Thyroid gland (tissue), 4 donors: ENCODE measurements at regions not wholly inside any gene's neighbourhood (a gene's known extent, or its start where the extent isn't known, plus 50 kb on each side); places are given as distances from the start of the nearest gene placed in this dataset.

Source experiments
- DNase-seq, 2 donors: peaks; one replicate each; pipeline ENCODE4 v3.0.0-alpha.2; 2019
- H3K27ac ChIP-seq, 3 donors: fragments of 200-600 bp; sonication (generic); 1 replicate in 2 of 3; 2 replicates in 1 of 3; pipeline ENCODE4 v1.5.1; 2016 to 2019; ENCODE audit warnings: mild to moderate bottlenecking in 1 of 3, moderate library complexity in 1 of 3
- H3K27me3 ChIP-seq: fragments of 200-600 bp; sonication (generic); one replicate; pipeline ENCODE4 v1.5.1; 2019
- H3K36me3 ChIP-seq, 2 donors: fragments of 200-600 bp; sonication (generic); one replicate each; pipeline ENCODE4 v1.5.1; 2016 to 2019
- H3K4me1 ChIP-seq, 2 donors: fragments of 200-600 bp; sonication (generic); one replicate each; pipeline ENCODE4 v1.5.1; 2017 to 2019
- H3K4me3 ChIP-seq, 3 donors: fragments of 200-600 bp; sonication (generic); replicated peaks in 1 of 3; 1 replicate in 2 of 3; 2 replicates in 1 of 3; pipeline ENCODE4 v1.5.1; 2016; ENCODE audit warnings: mild to moderate bottlenecking in 1 of 3
- H3K9me3 ChIP-seq: fragments of 200-600 bp; sonication (generic); one replicate; pipeline ENCODE4 v1.5.1; 2017
- CTCF ChIP-seq, 6 experiments: fragments of 200-600 bp in 3 of 6; fragments of 450-650 bp in 3 of 6; sonication (generic) in 3 of 6; IDR thresholded peaks; one replicate each; pipeline ENCODE4 v1.5.1; 2016 to 2019; ENCODE audit warnings: antibody characterized with exemption in 6 of 6, mild to moderate bottlenecking in 2 of 6, inconsistent platforms in 1 of 6, moderate library complexity in 1 of 6
- POLR2A ChIP-seq, 2 donors: fragments of 450-650 bp; IDR thresholded peaks; one replicate each; pipeline ENCODE4 v1.6.1; 2017; ENCODE audit warnings: antibody characterized with exemption in 2 of 2, mild to moderate bottlenecking in 2 of 2, moderate library complexity in 1 of 2
- WGBS, 2 donors: methylation state at CpG; one replicate each; pipeline ENCODE4 v1.1.5; 2017; 5-methylcytosine and 5-hydroxymethylcytosine counted together
- intact Hi-C: fragments of 100-400 bp; cut with DNase I; formaldehyde crosslinking; loops from one replicate; pipeline ENCODE4 v1.15.1; 2023

GRCh38 chr21:28754862-28755261, 237.8 kb downstream of the LTN1 start:
- H3K4me1 ChIP-seq: no peaks in the 10 kb centered on the region
- H3K27me3 ChIP-seq: no peaks in the 10 kb centered on the region
- DNase-seq: no peak
- H3K27ac ChIP-seq: no peak overlapping the region
- no peaks in the 10 kb centered on the region for H3K9me3 ChIP-seq
- intact Hi-C loops: no loop called here
- TF ChIP-seq POLR2A (IDR thresholded peaks at IDR 0.05) (no peak), CTCF (IDR thresholded peaks at IDR 0.05) (no peak)
- H3K36me3 ChIP-seq: no peaks in the 10 kb centered on the region
- H3K4me3 ChIP-seq: no peak overlapping the region
- WGBS, 2 donors: 89 to 92% methylated on average over 3 of the region's 3 CpGs

- Histone ChIP-seq H3K9me3 (no peaks in the 10 kb centered on the region), H3K36me3 (no peaks in the 10 kb centered on the region), H3K27ac (no peak overlapping the region), H3K27me3 (no peaks in the 10 kb centered on the region), H3K4me3 (no peak overlapping the region), H3K4me1 (no peaks in the 10 kb centered on the region)
- WGBS, 2 donors: 76 to 78% methylated on average over 9 of the region's 9 CpGs
- intact Hi-C loops: no loop called here
- no peak for DNase-seq
- no peak for TF ChIP-seq POLR2A (IDR thresholded peaks at IDR 0.05)
- no peak for TF ChIP-seq CTCF (IDR thresholded peaks at IDR 0.05)
These were observed 238.5 kb downstream of the LTN1 start for GRCh38 chr21:28754127-28754611.

GRCh38 chr21:28752131-28752530, 240.5 kb downstream of the LTN1 start:
- intact Hi-C loops: no loop called here
- DNase-seq: no peak
- H3K4me3 ChIP-seq: no peak overlapping the region
- no peak for TF ChIP-seq POLR2A (IDR thresholded peaks at IDR 0.05)
- no peak for TF ChIP-seq CTCF (IDR thresholded peaks at IDR 0.05)
- no peaks in the 10 kb centered on the region for H3K27me3 ChIP-seq
- no peaks in the 10 kb centered on the region for H3K36me3 ChIP-seq
- 82 to 90% methylated on average over 2 of the region's 2 CpGs for WGBS, 2 donors
- H3K9me3 ChIP-seq: no peaks in the 10 kb centered on the region
- H3K4me1 ChIP-seq: no peaks in the 10 kb centered on the region
- no peak overlapping the region for H3K27ac ChIP-seq

- Histone ChIP-seq H3K36me3 (no peaks in the 10 kb centered on the region), H3K9me3 (no peaks in the 10 kb centered on the region), H3K4me3 (no peak overlapping the region), H3K4me1 (no peaks in the 10 kb centered on the region), H3K27ac (no peak overlapping the region), H3K27me3 (no peaks in the 10 kb centered on the region)
- intact Hi-C loops: no loop called here
- 90 to 91% methylated on average over 3 of the region's 3 CpGs for WGBS, 2 donors
- no peak for DNase-seq
- TF ChIP-seq CTCF (IDR thresholded peaks at IDR 0.05) (no peak), POLR2A (IDR thresholded peaks at IDR 0.05) (no peak)
These were observed 241.5 kb downstream of the LTN1 start for GRCh38 chr21:28751176-28751575.

GRCh38 chr21:28750565-28750964, 242.1 kb downstream of the LTN1 start:
- WGBS, 2 donors: 97 to 99% methylated on average over 5 of the region's 5 CpGs
- no peak for DNase-seq
- no peaks in the 10 kb centered on the region for H3K9me3 ChIP-seq
- H3K4me3 ChIP-seq: no peak overlapping the region
- intact Hi-C loops: no loop called here
- H3K36me3 ChIP-seq: no peaks in the 10 kb centered on the region
- H3K4me1 ChIP-seq: no peaks in the 10 kb centered on the region
- no peak for TF ChIP-seq POLR2A (IDR thresholded peaks at IDR 0.05)
- H3K27ac ChIP-seq: no peak overlapping the region
- H3K27me3 ChIP-seq: no peaks in the 10 kb centered on the region

- no peaks in the 10 kb centered on the region for H3K36me3 ChIP-seq
- no peak overlapping the region for H3K27ac ChIP-seq
- DNase-seq: no peak
- H3K4me1 ChIP-seq: peaks cover 4 to 5% of the 10 kb centered on the region in 2 donors
- H3K4me3 ChIP-seq: no peak overlapping the region
- TF ChIP-seq CTCF (IDR thresholded peaks at IDR 0.05) (no peak), POLR2A (IDR thresholded peaks at IDR 0.05) (no peak)
- 82 to 87% methylated on average over 3 of the region's 3 CpGs for WGBS, 2 donors
- no peaks in the 10 kb centered on the region for H3K9me3 ChIP-seq
- intact Hi-C loops: loop anchor here (10.0 kb wide), 2 partner anchors 235 to 675 kb away; no protein-coding TSS in a partner anchor
- no peaks in the 10 kb centered on the region for H3K27me3 ChIP-seq
These were observed 243.1 kb downstream of the LTN1 start for GRCh38 chr21:28749536-28749935.
